ENCODE measurements at regions not wholly inside any gene's neighbourhood (a gene's known extent, or its start where the extent isn't known, plus 50 kb on each side); places are given as distances from the start of the nearest gene placed in this dataset.

DNA sequence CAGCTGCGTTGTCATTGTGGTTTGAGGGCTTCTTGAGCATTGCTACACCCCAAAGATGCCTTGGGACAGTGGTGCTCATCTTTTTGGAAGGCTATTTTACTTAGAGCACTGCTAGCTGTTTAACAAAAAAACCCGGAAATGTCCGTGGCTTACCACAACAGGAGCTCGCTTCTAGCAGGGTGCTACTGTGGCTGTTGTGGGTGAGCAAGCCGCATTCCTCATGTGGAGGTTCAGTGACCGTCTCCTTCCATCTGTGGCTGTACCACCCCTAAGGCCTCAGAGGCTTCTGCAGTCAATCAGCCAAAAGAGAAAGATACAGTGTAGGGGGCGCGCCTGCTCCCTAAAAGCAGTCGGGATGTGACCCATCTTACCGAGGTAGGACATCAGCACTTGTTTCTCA is 1004.2 kb downstream of the UQCRFS1 start:
- TF ChIP-seq, protein P1, sequence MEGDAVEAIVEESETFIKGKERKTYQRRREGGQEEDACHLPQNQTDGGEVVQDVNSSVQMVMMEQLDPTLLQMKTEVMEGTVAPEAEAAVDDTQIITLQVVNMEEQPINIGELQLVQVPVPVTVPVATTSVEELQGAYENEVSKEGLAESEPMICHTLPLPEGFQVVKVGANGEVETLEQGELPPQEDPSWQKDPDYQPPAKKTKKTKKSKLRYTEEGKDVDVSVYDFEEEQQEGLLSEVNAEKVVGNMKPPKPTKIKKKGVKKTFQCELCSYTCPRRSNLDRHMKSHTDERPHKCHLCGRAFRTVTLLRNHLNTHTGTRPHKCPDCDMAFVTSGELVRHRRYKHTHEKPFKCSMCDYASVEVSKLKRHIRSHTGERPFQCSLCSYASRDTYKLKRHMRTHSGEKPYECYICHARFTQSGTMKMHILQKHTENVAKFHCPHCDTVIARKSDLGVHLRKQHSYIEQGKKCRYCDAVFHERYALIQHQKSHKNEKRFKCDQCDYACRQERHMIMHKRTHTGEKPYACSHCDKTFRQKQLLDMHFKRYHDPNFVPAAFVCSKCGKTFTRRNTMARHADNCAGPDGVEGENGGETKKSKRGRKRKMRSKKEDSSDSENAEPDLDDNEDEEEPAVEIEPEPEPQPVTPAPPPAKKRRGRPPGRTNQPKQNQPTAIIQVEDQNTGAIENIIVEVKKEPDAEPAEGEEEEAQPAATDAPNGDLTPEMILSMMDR (conservative IDR thresholded peaks at IDR 0.05): no peak
- Mint-ChIP-seq H3K4me3 (no peak overlapping the region), H3K4me1 (no peaks in the 10 kb centered on the region), H3K27ac (ENCODE audit: unreplicated experiment) (no peak overlapping the region), H3K36me3 (ENCODE audit: low read depth) (no peaks in the 10 kb centered on the region), H3K9me3 (no peaks in the 10 kb centered on the region), H3K27me3 (ENCODE audit: low read depth) (peaks cover 18% of the 10 kb centered on the region)
- DNase-seq (ENCODE audit: low read depth, low spot score): no peak

DNA sequence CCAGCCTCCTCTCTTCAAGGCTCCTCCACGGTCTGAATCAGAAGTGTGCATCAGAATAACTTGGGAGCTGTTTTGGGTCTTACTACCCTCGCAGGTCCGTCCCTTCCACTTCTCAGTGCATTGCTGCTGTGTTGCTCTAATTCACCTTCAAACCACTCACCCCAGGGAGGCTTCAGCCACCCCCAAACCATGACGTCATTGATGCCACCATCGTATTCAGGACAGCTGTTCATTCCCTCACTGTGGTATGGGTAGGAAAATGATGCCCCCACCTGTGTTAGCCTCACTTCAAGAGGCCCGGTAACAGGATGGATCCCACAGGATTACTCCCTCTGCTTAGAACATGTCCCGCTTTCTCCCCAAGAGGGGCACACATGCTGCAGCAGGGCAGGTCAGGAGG is 1005.7 kb downstream of the UQCRFS1 start:
- TF ChIP-seq, protein P1 (conservative IDR thresholded peaks at IDR 0.05): no peak
- H3K27ac Mint-ChIP-seq (ENCODE audit: unreplicated experiment): no peak overlapping the region
- no peak for DNase-seq (ENCODE audit: low read depth, low spot score)
- H3K4me3 Mint-ChIP-seq: no peak overlapping the region
- peaks cover 15% of the 10 kb centered on the region for H3K27me3 Mint-ChIP-seq (ENCODE audit: low read depth)
- H3K4me1 Mint-ChIP-seq: no peaks in the 10 kb centered on the region
- no peaks in the 10 kb centered on the region for H3K9me3 Mint-ChIP-seq
- H3K36me3 Mint-ChIP-seq (ENCODE audit: low read depth): no peaks in the 10 kb centered on the region

DNA sequence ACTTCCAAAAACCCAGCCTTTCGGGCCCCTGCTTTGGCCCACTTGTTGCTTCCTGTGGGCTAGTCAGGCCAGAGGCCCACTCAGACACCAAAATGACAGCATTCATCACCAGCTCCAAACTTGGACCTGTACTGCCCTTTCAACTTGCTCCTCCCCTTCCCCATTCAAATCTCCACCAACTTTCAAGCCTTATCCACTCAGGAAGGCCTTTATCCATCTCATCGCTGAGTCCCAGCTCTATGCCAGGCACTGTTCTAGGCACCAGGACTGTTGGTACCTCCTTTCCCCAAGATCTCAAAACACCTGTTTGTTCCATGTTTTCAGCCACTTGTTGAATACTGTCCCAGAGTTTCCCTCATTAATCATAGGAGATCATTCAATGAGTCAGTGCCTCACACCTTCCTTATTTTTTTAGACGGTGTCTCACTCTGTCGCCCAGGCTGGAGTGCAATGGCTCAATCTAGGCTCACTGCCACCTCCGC is 1011.4 kb downstream of the UQCRFS1 start:
- TF ChIP-seq, protein P1 (conservative IDR thresholded peaks at IDR 0.05): no peak
- DNase-seq (ENCODE audit: low read depth, low spot score): no peak
- H3K27ac Mint-ChIP-seq (ENCODE audit: unreplicated experiment): no peak overlapping the region
- no peak overlapping the region for H3K4me3 Mint-ChIP-seq
- no peaks in the 10 kb centered on the region for H3K36me3 Mint-ChIP-seq (ENCODE audit: low read depth)
- H3K4me1 Mint-ChIP-seq: peaks cover 1% of the 10 kb centered on the region
- H3K27me3 Mint-ChIP-seq (ENCODE audit: low read depth): peaks cover 8% of the 10 kb centered on the region
- H3K9me3 Mint-ChIP-seq: no peaks in the 10 kb centered on the region

DNA sequence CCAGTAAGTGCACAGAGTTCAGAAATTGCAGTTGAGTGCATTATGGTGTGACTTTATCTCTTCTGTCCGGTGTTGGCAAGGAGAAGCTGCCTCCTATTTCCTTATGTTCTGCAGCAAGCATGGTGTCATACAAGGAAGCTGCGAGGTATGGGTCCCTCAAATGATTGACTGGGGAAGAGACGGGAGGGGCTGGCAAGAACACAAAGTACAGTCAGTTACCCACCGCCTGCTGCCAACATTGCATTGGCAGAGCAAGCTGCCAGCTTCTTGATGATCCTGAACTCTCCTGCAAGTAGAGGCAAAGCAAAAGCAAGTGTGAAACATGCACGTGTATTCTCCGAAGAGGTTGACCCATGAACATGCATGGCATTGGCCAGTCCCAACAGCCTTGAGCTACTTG is 1013.6 kb downstream of the UQCRFS1 start:
- no peaks in the 10 kb centered on the region for H3K36me3 Mint-ChIP-seq (ENCODE audit: low read depth)

DNA sequence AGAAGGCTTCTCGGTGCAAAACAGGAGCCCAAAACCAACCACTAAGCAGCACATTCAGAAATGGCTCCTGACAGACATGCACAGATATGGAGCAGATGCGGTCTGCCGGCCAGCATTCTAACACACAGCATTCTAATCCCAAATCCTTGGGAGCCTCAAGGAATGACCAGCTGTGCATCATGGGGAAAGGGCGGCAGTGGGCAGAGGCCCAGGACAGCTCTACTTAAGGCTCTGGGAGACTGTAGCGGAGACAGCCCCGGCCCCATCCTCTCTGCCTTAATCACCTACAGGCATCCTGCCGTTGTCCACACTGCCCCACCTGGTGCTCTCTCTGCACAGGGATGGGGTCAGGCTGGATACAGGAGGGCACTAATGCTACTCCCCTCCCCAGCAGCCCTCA is 1016.0 kb downstream of the UQCRFS1 start:
- DNase-seq (ENCODE audit: low read depth, low spot score): no peak
- H3K4me1 Mint-ChIP-seq: peaks cover 30% of the 10 kb centered on the region
- peaks cover 8% of the 10 kb centered on the region for H3K27me3 Mint-ChIP-seq (ENCODE audit: low read depth)
- H3K36me3 Mint-ChIP-seq (ENCODE audit: low read depth): no peaks in the 10 kb centered on the region
- H3K9me3 Mint-ChIP-seq: no peaks in the 10 kb centered on the region
- no peak overlapping the region for H3K4me3 Mint-ChIP-seq
- H3K27ac Mint-ChIP-seq (ENCODE audit: unreplicated experiment): no peak overlapping the region
- TF ChIP-seq, protein P1 (conservative IDR thresholded peaks at IDR 0.05): no peak

More for the DNA sequence above, 1013.6 kb downstream of the UQCRFS1 start:
- H3K27me3 Mint-ChIP-seq (ENCODE audit: low read depth): peaks cover 8% of the 10 kb centered on the region
- H3K9me3 Mint-ChIP-seq: no peaks in the 10 kb centered on the region
- H3K4me3 Mint-ChIP-seq: no peak overlapping the region
- peaks cover 22% of the 10 kb centered on the region for H3K4me1 Mint-ChIP-seq
- H3K27ac Mint-ChIP-seq (ENCODE audit: unreplicated experiment): no peak overlapping the region
- DNase-seq (ENCODE audit: low read depth, low spot score): no peak
- TF ChIP-seq, protein P1 (conservative IDR thresholded peaks at IDR 0.05): no peak

DNA sequence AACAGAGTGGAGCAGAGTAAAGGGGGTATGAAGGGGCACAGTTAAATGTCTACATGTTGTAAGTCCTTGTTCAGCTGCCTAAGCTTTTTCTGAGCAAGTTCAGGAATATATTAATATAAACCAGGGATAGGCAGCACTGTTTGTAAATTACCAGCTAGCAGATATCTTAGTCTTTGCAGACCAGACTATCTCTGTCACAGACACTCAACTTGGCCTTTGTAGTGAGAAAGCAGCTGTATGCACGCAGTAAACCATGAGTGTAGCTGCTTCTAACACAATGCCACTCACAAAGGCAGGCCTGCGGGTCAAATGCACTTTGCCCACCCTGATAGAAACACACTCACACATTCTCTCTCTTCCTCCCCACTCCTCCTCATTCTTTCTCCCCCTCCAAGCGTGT is 1016.9 kb downstream of the UQCRFS1 start:
- Mint-ChIP-seq H3K36me3 (ENCODE audit: low read depth) (no peaks in the 10 kb centered on the region), H3K27me3 (ENCODE audit: low read depth) (peaks cover 5% of the 10 kb centered on the region), H3K4me1 (peaks cover 30% of the 10 kb centered on the region), H3K27ac (ENCODE audit: unreplicated experiment) (no peak overlapping the region), H3K4me3 (no peak overlapping the region), H3K9me3 (no peaks in the 10 kb centered on the region)
- no peak for DNase-seq (ENCODE audit: low read depth, low spot score)
- TF ChIP-seq, protein P1 (conservative IDR thresholded peaks at IDR 0.05): no peak
